HCT116 (cell line): ENCODE measurements at regions not wholly inside any gene's neighbourhood (a gene's known extent, or its start where the extent isn't known, plus 50 kb on each side); places are given as distances from the start of the nearest gene placed in this dataset.

Source experiments
- SIN3A ChIP-seq: IDR thresholded peaks from 2 replicates; pipeline ENCODE4 v1.6.1; 2012; ENCODE audit warnings: low read depth
- YY1 ChIP-seq: IDR thresholded peaks from 2 replicates; pipeline ENCODE4 v1.6.1; 2011; ENCODE audit warnings: low read length, low read depth, moderate library complexity, mild to moderate bottlenecking; ENCODE audit not compliant: insufficient replicate concordance; ENCODE audit errors: extremely low read depth

GRCh38 chr15:85298941-85299340 is 81.5 kb upstream of the AKAP13 start:
- TF ChIP-seq YY1 (no peak), SIN3A (no peak)
